Esophagus squamous epithelium (tissue), 5 donors: ENCODE measurements at regions not wholly inside any gene's neighbourhood (a gene's known extent, or its start where the extent isn't known, plus 50 kb on each side); places are given as distances from the start of the nearest gene placed in this dataset.

Source experiments
- DNase-seq: peaks from one replicate; lab custom pipeline; 2025; lab: John Stamatoyannopoulos, UW
- H3K27ac ChIP-seq, 4 donors: fragments of 200-600 bp; sonication (generic); one replicate each; pipeline ENCODE4 v1.5.1; 2016 to 2019; ENCODE audit warnings: mild to moderate bottlenecking in 1 of 4
- H3K27me3 ChIP-seq, 4 donors: fragments of 200-600 bp; sonication (generic); 1 replicate in 3 of 4; 2 replicates in 1 of 4; pipeline versions ENCODE4 v1.5.1 to v1.6.0; 2017 to 2021; ENCODE audit warnings: antibody characterized with exemption in 1 of 4
- H3K36me3 ChIP-seq, 3 donors: fragments of 200-600 bp; sonication (generic); one replicate each; pipeline ENCODE4 v1.5.1; 2016 to 2019
- H3K4me1 ChIP-seq, 3 donors: fragments of 200-600 bp; sonication (generic); one replicate each; pipeline ENCODE4 v1.5.1; 2017 to 2019
- H3K4me3 ChIP-seq, 4 donors: fragments of 200-600 bp; sonication (generic); 1 replicate in 3 of 4; 2 replicates in 1 of 4; pipeline ENCODE4 v1.5.1; 2016 to 2019; ENCODE audit warnings: mild to moderate bottlenecking in 2 of 4, moderate library complexity in 1 of 4
- H3K9me3 ChIP-seq, 3 donors: fragments of 200-600 bp; sonication (generic); one replicate each; pipeline ENCODE4 v1.5.1; 2016 to 2019
- POLR2A ChIP-seq, 4 donors: fragments of 450-650 bp; IDR thresholded peaks; one replicate each; pipeline ENCODE4 v1.6.1; 2017; ENCODE audit warnings: antibody characterized with exemption in 4 of 4, mild to moderate bottlenecking in 4 of 4, moderate library complexity in 3 of 4
- WGBS, 2 donors: methylation state at CpG; one replicate each; pipeline ENCODE4 v1.1.5; 2018; 5-methylcytosine and 5-hydroxymethylcytosine counted together
- intact Hi-C: fragments of 100-400 bp; cut with DNase I; formaldehyde crosslinking; loops from one replicate; pipeline ENCODE4 v1.15.0; 2022
- TF ChIP-seq, protein P1 (sequence below), 6 experiments: fragments of 450-650 bp in 4 of 6; fragments of 200-600 bp in 2 of 6; sonication (generic) in 2 of 6; IDR thresholded peaks; one replicate each; pipeline ENCODE4 v1.5.1; 2016 to 2019; ENCODE audit warnings: antibody characterized with exemption in 6 of 6, mild to moderate bottlenecking in 4 of 6, moderate library complexity in 4 of 6
- donor health status: DM: yes; HTN: yes; CAD: no.

DNA sequence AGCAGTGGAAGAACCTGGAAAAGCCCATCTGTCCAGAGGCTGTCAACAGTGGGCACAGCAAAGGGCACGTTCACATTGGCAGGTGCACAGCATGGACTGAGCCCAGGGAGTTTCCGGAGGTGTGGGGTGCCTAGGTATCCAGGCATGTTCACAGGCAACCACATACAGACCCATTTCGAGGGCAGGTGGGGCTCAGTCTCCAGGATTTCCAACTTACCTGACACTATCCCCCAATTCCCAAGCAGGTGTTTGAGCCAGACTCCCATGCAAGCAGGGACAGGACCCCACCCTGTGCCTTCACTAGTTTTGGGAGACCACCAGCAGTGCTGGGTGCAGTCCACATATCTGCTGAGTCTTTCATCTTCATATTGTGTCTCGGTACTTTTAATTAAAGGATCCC lies 65.0 kb upstream of the IRF2BP2 start:
- Histone ChIP-seq H3K9me3 (no peaks in the 10 kb centered on the region), H3K36me3 (no peaks in the 10 kb centered on the region), H3K4me3 (no peak overlapping the region), H3K27me3 (no peaks in the 10 kb centered on the region), H3K27ac (no peak overlapping the region), H3K4me1 (peaks cover 0 to 15% (median 0%) of the 10 kb centered on the region in 3 donors)
- no peak for DNase-seq
- intact Hi-C loops = no loop called here
- 41 to 66% methylated on average over 2 to 4 of the region's 4 CpGs for WGBS, 2 donors
- TF ChIP-seq POLR2A (IDR thresholded peaks at IDR 0.05) = no peak
- TF ChIP-seq, protein P1, sequence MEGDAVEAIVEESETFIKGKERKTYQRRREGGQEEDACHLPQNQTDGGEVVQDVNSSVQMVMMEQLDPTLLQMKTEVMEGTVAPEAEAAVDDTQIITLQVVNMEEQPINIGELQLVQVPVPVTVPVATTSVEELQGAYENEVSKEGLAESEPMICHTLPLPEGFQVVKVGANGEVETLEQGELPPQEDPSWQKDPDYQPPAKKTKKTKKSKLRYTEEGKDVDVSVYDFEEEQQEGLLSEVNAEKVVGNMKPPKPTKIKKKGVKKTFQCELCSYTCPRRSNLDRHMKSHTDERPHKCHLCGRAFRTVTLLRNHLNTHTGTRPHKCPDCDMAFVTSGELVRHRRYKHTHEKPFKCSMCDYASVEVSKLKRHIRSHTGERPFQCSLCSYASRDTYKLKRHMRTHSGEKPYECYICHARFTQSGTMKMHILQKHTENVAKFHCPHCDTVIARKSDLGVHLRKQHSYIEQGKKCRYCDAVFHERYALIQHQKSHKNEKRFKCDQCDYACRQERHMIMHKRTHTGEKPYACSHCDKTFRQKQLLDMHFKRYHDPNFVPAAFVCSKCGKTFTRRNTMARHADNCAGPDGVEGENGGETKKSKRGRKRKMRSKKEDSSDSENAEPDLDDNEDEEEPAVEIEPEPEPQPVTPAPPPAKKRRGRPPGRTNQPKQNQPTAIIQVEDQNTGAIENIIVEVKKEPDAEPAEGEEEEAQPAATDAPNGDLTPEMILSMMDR (IDR thresholded peaks at IDR 0.05) = no peak

DNA sequence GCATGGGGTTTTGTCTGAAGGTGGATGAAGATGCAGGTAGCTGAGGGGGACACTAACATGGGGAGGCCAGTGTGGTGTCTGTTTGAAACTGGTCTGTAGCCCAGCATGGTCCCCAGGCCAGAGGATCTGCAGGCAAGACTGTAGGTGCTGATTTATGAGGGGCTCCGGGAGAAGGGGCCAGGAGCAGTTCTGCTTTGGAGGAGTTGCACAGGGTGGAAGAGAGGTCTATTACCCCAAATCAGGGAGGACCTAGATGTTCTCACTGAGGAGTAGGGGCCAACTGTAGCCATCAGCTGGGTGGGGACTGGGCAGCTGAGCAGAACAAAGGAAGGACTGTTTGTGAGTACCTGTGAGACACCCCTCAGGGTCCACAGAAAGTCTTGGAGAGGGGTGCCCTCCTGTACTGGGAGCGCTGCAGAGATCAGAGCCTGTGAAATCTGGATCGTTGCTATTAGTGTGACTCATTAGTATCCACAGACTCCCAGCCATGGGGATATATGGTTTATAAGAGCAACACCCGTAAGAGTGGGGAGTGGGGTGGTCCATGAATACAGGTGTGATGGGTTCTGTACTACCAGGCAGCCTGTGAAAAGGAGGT lies 64.3 kb upstream of the IRF2BP2 start:
- H3K36me3 ChIP-seq = no peaks in the 10 kb centered on the region
- WGBS, 2 donors = 85 to 89% methylated on average over 4 of the region's 4 CpGs
- H3K4me1 ChIP-seq = peaks cover 0 to 15% (median 0%) of the 10 kb centered on the region in 3 donors
- H3K27me3 ChIP-seq = no peaks in the 10 kb centered on the region
- TF ChIP-seq, protein P1 (IDR thresholded peaks at IDR 0.05) = no peak
- no peak for TF ChIP-seq POLR2A (IDR thresholded peaks at IDR 0.05)
- intact Hi-C loops = no loop called here
- H3K27ac ChIP-seq = no peak overlapping the region
- DNase-seq = no peak
- H3K9me3 ChIP-seq = no peaks in the 10 kb centered on the region
- H3K4me3 ChIP-seq = no peak overlapping the region

- H3K36me3 ChIP-seq = no peaks in the 10 kb centered on the region
- DNase-seq = no peak
- H3K4me3 ChIP-seq = no peak overlapping the region
- H3K4me1 ChIP-seq = peaks cover 0 to 20% (median 0%) of the 10 kb centered on the region in 3 donors
- intact Hi-C loops = no loop called here
- WGBS, 2 donors = 93 to 99% methylated on average over 10 to 11 of the region's 12 CpGs
- no peaks in the 10 kb centered on the region for H3K27me3 ChIP-seq
- TF ChIP-seq, protein P1 (IDR thresholded peaks at IDR 0.05) = no peak
- TF ChIP-seq POLR2A (IDR thresholded peaks at IDR 0.05) = no peak
- H3K27ac ChIP-seq = no peak overlapping the region
- no peaks in the 10 kb centered on the region for H3K9me3 ChIP-seq
Observed at GRCh38 chr1:234672349-234673135, 62.6 kb upstream of the IRF2BP2 start.

- 67 to 77% methylated on average over 10 of the region's 10 CpGs for WGBS, 2 donors
- no peak for DNase-seq
Observed at GRCh38 chr1:234670967-234671626, 61.1 kb upstream of the IRF2BP2 start.

More at GRCh38 chr1:234670967-234671626, 61.1 kb upstream of the IRF2BP2 start:
- Histone ChIP-seq H3K36me3 (no peaks in the 10 kb centered on the region), H3K9me3 (no peaks in the 10 kb centered on the region), H3K27me3 (no peaks in the 10 kb centered on the region), H3K4me3 (no peak overlapping the region), H3K4me1 (peaks cover 0 to 13% (median 0%) of the 10 kb centered on the region in 3 donors), H3K27ac (no peak overlapping the region)
- intact Hi-C loops = no loop called here
- TF ChIP-seq, protein P1 (IDR thresholded peaks at IDR 0.05) = no peak
- no peak for TF ChIP-seq POLR2A (IDR thresholded peaks at IDR 0.05)
